HG02852 (cell line): ENCODE measurements at regions not wholly inside any gene's neighbourhood (a gene's known extent, or its start where the extent isn't known, plus 50 kb on each side); places are given as distances from the start of the nearest gene placed in this dataset.
"Not testable (repeated sequence)": the region's sequence is repeated elsewhere in the genome, so short reads cannot be mapped to it uniquely, and the experiment has no call there.

Experiments
- ATAC-seq: cut with Tn5 transposase; IDR thresholded peaks from one replicate; pipeline ENCODE4 v1.9.1; 2021; ENCODE audit warnings: mild to moderate bottlenecking, moderate library complexity; ENCODE audit not compliant: unreplicated experiment

DNA sequence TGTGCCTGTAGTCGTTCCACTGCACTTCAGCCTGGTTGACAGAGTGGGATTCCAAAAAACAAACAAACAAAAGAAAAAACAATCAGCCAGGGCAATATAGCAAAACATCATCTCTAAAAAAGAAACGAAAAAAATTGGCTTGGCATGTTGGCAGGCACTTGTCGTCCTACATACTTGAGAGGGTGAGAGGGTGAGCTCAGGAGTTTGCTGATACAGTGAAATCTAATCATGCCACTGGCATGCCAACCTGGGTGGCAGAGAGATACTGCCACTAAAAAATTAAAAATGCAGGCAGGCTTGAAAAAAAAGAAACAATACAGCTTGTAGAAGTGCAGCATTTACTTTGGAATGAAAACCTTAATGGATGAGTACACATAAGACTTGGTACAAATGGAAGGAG is 282.9 kb upstream of the RGPD4 start:
- ATAC-seq = no peak

DNA sequence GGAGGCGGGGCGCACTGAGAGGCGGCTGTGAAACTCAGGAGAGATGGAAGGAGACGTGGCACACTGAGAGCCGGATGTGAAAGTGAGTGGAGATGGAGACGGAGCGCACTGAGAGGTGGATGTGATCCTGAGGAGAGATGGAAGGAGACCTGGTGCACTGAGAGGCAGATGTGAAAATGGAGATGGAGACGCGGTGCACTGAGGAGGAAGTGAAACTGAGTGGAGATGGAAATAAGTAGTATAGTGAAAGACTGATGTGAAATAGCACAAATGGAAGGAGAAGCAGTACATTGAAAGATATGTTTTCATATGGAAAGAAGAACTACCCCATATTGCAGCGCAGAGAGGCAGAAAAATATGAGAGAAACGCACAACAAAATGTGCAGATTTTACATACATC is 281.6 kb upstream of the RGPD4 start:
- ATAC-seq = no peak

DNA sequence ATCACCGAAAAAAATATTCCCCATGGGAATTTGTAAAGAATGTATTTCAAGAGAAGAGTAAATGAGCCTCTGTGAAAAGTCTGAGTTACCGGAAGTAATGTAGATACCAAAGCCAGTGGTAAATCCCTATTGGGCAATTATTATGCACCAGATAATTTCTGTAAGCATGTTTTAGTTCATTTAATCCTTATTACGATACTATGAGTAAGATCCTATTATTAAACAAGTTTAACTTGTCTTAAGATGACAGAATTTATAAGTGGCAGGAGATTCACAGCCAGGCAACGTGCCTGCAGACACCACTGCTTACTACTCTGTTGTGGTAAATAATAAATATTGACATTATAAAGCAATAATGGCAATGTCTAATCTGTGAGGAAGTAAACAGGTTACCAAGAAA is 280.8 kb upstream of the RGPD4 start:
- no peak for ATAC-seq

DNA sequence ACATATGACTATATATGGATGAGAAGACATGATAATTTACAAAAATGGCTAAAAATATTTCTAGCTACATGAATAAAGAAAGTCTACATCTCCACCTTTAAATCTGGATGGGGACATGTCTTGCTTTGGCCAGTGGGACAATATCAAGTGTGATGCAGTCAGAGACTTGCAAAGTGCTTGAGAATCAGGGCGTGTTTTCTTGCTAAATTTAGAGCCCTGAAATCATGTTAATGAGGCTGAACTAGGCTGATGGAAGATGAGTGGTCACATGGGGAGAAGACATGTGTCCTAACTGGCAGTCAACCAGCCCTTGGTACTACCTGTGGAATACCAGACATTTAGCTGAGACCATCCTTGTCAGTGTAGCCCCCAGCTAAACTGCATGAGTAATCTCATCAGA is 278.5 kb upstream of the RGPD4 start:
- no peak for ATAC-seq

DNA sequence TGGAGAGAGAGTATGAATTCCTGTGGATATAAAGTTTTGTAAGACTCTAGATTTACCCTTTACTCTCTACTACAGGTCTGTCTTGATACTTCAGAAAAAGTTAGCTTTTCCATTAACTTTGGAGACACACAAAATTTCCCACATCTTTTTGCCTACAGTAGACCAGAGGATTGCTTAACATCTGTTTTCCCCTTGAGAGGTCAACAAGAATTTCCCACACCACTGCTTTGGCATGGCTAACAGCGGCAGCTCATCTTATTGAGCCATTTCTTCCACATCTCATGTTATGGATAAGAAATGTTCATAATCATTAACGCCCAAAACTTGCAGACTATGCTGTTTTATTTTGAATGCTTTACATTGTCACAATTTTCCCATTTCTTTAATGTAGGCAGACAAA is 273.6 kb upstream of the RGPD4 start:
- ATAC-seq = no peak

DNA sequence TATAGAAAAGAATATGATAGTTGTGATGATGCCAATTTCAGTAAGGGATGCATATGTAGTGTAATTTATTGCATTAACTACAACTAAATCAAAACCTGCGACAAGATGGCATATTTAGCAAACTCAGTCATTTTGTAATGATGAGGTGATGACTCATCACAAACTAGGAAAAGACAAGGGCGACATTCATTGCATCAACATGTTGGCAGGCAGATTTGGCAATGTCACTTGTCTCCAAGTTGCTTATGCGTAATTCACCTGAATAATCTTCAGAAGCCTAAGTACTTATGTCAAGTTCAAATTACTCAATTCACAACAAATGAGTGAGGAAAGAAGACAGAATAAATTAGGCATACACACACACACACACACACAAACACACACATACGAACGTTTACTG is 273.2 kb upstream of the RGPD4 start:
- ATAC-seq = no peak

DNA sequence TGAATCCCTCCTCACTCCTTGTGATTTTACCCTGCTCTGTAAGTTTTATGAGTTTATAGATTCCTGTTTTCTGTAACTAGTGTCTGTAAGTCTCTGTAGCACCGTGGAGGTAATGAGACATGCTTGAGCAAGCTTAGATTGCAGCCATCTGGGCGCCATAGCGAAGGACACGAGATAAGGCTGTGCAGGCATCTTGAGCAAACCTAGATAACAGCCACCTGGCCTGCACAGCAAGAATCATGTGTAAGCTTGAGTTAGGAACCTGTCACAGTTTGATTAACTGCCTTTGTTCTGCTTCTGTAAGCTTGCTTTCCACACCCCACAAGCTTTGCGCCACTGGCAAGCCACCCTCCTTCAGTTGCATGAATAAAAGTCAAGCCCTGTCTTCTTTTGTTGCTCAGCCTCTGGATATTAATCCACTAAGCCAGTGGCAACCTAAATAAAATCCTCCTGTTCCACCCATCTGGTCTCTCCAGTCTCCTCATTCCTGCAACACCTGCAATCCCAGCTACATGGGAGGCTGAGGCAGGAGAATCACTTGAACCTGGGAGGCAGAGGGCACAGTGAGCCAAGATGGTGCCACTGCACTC is 270.6 kb upstream of the RGPD4 start:
- no peak for ATAC-seq

DNA sequence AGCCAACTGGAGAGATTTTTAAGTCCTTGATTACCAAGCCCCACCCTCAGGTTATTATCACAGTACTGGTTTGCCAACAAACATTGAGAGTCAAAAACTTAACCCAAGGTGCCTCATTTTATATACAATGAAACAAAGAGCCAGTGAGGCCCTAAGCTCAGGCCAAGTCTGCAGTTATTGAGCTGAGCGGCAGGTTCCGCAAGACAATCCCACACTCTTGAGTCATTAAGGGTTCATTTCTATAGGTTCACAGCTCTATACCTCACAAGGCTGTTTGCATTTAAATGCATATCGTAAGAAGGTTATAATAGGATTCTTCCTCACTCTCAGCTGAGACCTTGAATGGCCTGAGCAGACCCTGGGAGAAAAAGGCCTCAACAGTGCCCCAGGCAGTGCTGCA is 268.4 kb upstream of the RGPD4 start:
- no peak for ATAC-seq

DNA sequence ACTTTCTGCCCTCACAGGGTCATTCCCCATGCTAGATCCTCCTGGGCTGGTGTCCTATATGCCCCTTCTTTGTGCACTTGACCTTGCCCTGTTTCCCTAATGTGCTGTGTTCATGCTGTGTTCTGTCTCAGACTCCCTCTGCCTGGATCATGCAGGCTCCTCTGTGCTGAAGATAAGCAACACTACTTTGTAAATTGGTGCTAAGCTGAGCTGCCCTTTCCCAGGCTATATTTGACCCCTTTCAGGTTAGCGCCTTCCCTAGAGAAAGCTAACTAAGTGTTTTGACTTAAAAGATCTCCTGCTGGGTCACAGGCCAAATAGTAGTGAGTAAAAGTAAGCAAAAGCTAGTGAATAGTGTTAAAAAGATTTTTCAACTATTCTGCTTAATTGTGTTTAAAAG is 257.2 kb upstream of the RGPD4 start:
- no peak for ATAC-seq

DNA sequence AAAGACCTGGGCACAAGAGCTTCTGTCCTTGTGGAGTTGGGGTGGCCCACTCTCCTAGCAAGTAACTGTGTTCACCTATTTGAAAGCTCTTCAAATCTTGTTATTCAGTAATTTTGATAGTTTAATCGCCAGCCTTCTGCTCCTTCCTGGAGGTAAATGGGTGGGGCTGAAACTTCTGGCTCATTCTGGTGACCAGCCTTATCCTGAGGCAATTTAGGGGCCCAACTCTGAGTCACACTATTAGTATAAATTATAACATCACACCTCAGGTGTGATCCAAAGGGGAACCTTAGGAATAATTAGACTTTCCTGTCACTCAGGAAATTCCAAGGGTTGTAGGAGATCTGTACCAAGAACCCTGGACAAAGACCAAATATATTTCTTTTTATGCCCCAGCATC is 255.8 kb upstream of the RGPD4 start:
- ATAC-seq = no peak

DNA sequence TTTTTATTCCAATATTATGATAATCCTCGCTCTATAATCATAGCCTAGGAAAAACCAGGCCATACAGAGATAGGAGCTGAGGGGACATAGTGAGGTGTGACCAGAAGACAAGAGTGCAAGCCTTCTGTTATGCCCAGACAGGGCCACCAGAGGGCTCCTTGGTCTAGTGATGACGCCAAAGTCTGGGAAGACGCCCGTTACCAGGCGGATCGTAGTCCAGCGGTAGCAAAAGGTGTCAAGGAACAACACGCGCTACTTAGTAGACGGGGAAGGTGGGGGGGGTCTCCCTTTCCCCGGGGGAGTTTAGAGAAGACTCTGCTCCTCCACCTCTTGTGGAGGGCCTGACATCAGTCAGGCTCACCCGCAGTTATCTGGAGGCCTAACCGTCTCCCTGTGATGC is 253.8 kb upstream of the RGPD4 start:
- ATAC-seq = not testable (repeated sequence)

DNA sequence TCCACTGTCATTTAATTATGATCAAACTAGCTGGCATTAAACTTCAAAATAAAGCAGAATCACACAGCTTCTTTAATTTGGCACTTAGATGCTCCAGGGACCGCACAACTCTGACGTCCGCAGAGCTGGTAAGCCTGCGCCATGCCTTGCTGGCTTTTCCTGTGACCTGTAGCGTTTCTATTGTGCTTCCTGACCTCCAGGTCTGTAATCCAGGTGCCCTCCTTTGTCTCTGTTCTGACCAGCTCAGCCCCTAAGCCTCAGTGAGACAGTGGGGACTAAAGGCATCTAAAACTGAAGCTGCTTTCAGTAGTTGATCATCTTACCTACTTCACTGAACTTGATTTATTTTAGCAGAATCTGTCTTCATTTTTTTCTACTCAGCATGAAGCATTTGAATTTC is 249.7 kb upstream of the RGPD4 start:
- no peak for ATAC-seq

DNA sequence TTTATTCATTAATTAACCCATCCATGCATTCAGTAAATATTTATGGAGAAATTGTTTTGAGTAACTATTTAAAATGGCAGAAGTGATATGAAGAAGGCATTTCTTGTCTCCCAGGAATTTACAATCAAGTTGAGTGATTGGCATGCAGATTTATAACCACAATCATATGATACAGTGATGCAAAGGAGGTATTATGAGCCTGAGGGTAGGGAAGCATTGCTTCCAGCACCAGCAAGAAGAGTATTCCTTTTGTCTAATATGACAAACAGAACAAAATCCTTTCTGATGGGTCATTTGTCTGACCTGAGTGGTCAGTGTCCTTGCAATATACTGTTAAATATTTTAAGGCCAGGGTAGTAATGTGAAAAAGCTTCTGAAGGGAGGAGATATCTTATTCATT is 244.2 kb upstream of the RGPD4 start:
- no peak for ATAC-seq

DNA sequence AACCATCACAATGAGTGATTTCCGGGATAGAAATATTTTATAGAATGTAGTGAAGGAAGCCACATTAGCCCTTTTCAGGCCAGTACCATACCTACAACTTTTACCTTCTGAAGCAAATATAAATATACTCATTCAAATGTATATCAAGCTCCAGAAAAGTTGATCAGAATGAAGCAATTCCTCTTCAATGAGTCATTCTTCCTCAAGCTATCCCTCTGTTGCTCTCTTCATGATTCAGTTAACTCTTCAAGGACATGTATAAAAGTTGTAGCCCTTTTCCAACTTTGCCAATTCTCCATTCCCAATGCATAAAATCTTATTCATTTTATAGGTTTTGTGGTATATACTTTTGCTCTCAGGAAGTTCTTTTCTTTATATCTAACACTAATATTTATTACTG is 242.1 kb upstream of the RGPD4 start:
- no peak for ATAC-seq

DNA sequence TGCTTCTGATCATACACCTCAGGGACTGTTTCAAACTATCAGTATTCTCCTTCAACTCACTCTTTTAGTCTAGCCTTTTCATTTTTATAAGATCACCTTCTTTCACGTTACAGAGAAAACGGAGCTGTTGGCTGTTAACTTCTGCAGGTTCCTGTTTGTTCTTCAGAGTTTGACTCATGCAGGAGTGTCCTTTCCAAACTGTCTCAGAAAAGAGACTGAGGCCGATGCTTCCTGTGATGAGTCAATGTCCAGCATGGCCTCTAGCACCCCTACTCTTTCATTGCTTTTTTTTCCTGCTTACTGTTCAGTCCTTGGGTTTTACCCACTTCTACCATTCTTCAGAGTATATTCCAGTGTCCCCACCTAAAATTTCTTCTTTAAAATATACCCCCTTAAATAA is 240.8 kb upstream of the RGPD4 start:
- no peak for ATAC-seq

DNA sequence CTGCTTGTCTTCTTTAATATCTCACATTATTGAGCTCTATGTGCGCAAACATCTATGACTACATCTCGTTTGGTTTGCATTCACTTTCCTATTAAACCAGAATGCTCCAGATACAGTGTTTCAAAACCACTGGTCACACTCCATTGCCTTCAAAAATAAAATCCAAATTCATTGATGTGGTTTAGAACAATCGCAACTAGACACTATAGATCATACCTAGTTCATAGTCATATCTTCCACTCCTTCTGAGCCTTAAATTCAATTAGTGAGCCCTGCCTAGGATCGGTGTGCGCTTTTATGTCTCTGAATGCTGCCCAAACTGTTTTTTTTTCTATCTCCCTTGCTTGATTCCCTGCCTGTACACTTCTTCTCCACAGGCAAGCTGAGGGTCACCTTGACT is 238.5 kb upstream of the RGPD4 start:
- ATAC-seq = no peak

DNA sequence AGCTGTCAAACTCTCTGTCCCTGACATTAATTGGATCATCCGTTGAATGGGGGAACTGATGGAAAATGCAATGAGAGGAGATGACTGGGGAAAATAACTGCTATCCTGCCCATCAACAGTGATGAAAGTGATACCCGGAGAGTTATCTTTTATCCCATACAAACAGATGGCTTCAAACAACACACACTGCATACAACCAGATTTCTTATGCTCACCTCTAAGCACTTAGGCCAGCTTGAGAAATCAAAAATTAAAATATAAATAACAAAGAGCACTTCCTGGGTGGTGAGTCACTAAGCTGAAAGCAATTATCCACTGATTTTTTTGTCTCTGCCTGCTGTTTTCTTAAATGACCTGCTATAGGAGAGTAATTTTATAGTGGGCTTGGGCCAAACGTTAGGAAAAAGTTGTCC is 237.6 kb upstream of the RGPD4 start:
- ATAC-seq = no peak

DNA sequence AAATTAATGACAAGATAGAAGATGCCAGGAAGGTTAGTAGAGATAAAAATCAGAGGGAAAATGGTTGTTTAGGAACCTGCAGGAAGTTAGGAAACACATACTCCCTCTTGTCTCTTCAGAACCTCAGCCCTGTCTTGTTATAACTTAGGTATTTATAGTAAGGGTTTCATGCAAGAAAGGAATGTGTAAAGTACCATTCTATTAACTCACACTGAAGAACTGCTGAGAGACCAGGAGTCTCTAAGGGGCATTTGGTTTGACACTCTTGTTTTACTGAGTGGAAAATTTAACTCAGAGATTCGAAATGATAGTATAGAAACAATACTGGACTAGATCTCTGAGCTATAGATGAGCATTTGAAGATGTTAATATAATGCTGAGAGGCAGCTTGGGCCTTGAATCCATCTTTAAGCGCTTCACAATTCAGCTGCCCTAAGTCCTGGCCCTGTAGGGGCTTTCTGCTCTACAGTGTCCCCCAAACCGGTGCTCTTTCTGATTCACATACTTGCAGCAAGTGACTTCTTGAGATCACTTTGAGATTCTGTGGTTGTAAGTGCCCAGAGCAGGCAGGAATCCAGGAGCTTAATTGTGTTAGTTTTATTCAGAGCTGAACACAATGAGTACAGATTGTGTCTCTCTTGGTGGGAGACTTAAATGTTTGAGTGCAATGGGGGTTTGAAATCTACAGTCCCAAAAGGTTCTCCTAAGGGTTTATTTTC is 235.0 kb upstream of the RGPD4 start:
- ATAC-seq = no peak

DNA sequence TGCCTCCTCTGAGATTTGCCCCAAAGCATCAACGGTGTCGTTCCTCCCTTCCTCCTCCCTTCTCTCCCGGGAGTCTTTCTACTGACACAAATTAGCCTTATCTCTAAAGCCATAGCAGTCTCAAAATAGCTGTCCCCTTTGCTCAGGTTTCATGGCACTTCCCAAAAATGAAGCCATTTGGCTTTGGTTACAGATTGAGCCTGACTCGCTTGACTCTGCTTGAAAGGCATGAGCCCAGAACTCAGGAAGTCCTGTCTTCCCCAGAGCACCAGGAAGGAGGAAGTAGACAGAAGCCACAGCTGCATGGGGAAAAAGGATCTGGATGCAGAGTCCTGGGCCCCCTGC is 234.4 kb upstream of the RGPD4 start:
- ATAC-seq = no peak

DNA sequence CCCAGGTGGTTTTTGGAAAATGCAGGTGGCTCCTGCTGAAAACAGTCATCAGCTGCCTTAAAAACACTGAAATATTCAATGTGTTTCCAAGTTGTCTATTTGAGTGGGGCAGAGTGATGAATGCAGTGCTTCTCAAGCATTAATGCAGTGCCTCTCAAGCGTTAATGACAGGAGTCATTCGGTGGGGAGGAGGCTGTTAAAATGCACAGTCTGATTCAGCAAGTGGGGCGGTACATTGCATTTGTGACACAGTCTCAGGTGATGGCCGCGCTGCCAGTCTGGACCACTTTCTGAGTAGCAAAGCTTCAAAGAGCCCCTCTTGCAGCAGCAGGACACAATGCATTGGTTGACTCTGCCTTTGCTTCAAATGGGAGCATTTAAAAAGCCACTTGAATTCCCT is 231.4 kb upstream of the RGPD4 start:
- no peak for ATAC-seq

DNA sequence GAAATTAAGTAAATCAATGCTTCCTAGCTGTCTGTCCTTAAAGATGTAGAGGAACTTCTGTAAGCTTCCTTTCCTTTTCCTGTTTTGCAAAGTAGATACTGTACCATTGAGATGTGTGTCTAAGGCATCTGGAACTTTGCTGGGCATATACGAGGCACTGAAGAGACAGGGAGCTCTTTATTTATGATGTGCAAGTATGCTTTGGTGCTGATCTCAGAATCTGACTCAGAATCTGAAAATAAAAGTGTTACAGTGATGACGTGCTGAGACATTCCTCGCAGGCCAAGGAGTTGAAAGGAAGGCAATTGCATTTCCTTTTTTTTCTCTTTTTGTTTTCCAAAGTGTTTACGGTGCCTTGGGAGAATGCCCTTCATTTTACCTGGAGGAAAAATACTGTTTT is 230.9 kb upstream of the RGPD4 start:
- no peak for ATAC-seq

DNA sequence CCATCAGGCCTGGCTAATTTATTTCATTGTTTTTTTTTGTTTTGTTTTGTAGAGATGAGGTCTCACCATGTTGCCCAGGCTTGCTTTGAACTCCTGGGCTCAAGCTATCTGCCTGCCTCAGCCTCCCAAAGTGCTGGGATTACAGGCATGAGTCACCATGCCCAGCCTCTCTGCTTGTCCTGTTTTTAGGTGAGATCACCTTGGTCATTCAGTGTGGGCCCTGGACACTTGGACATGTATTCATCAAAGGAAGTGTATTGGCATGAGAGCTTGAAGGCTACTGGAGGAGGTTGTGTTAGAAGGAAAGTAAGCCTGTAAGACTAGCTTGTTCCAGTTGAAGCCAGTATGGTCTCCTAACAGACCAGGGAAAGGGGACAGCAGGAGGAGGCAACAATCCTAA is 229.2 kb upstream of the RGPD4 start:
- ATAC-seq = no peak

DNA sequence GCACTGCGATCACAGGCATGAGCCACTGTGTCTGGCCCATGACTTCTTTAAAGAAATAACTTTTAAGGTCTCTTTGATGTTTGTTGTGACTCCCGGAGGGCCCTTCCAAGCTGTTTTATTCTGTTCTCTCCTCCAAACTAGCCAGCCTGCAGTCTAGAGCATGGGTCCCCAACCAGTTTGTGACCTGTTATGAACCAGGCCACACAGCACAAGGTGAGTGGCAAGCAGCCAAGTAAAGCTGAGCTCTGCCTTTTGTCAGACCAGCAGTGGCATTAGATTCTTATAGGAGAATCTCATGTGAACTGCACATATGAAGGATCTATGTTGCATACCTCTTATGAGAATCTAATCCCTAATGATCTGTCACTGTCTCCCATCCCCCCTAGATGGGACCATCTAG is 223.9 kb upstream of the RGPD4 start:
- ATAC-seq = no peak
